GM19035 (cell line): ENCODE measurements at regions not wholly inside any gene's neighbourhood (a gene's known extent, or its start where the extent isn't known, plus 50 kb on each side); places are given as distances from the start of the nearest gene placed in this dataset.
"Not testable (repeated sequence)": the region's sequence is repeated elsewhere in the genome, so short reads cannot be mapped to it uniquely, and the experiment has no call there.

Experiments
- ATAC-seq: cut with Tn5 transposase; IDR thresholded peaks from one replicate; pipeline ENCODE4 v1.9.1; 2021; ENCODE audit not compliant: unreplicated experiment

DNA sequence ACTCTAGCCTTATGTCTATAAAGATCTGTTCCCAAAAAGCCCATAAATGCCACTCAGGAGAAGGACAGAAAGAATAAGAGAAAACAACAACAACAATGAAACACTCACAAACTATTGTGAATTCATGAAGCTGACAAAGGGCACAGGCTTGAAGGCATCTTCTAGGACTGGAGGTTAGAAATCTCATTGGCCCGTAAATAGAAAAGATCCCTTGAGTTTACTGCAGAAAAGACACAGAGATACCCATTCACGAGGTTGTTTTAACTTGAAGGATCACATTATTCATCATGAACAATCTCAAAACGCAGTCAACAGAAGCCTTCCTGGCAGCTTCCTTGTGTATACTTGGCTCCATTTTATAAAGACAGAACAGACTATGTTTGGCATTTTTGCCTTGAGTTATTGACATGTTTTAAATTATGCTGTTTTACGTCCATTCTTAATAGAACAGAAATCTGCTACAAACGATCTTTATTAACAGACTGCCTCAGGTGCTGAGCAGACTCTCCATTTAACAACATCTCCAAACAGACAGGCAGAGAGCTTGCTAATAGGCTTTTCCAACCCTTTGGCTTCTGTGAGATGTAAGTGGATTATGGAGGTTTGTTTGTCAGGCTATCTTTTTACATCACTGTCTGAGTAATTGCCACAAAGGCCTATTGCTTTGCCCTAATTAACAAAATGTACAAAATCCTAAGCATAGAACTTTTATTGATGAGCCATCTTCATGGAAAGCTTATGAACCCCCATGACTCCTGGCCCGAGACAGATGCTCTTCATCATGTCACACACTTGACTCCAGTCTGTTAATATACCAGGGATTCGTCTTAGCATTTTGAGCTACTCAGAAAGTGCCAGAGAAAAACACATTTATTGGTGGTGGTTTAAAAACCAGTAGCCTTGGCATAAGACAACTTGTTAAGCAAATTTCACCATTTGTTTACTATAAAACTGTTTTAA is 735.3 kb upstream of the ZNF608 start:
- ATAC-seq: no peak

DNA sequence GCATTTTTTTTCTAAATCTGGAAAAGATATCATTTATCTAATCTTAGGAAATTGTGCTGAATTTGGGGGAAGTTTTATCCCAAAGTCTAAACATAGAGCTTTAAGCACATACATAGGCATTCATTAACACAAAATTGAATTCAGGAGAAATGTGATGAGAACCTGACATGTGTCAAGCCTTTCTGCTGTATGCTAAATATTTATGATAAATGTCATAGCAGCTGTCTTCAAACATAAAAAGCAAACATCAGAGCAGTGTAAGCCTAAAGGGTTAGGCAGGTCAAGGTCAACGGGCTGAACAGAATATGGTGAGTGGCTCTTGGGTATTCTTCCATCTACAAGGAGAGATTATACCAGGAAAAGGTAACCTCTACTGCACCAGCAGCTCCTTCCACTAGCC is 737.2 kb upstream of the ZNF608 start:
- ATAC-seq: no peak

DNA sequence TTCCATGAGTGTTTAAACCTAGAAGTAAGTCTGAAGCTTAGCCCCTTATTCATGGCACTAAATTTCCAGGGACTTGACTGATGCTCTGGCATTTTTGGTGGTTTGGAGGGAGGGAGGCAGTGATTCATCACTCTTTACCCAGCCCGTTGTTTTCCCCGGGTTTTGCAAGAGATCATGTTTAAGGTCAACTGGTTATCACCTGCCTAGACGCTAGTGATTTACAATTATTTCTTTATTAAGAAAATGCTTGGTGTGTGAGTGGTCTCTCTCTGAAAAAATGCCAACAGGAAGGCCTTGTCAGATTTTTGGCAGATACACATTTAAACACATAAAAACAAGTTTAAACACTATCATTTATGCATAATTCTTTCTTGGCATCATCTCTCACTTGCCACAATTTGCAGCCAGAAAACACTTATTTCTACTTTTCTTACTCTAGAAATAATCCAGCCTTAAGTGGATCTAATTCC is 737.9 kb upstream of the ZNF608 start:
- ATAC-seq: no peak

DNA sequence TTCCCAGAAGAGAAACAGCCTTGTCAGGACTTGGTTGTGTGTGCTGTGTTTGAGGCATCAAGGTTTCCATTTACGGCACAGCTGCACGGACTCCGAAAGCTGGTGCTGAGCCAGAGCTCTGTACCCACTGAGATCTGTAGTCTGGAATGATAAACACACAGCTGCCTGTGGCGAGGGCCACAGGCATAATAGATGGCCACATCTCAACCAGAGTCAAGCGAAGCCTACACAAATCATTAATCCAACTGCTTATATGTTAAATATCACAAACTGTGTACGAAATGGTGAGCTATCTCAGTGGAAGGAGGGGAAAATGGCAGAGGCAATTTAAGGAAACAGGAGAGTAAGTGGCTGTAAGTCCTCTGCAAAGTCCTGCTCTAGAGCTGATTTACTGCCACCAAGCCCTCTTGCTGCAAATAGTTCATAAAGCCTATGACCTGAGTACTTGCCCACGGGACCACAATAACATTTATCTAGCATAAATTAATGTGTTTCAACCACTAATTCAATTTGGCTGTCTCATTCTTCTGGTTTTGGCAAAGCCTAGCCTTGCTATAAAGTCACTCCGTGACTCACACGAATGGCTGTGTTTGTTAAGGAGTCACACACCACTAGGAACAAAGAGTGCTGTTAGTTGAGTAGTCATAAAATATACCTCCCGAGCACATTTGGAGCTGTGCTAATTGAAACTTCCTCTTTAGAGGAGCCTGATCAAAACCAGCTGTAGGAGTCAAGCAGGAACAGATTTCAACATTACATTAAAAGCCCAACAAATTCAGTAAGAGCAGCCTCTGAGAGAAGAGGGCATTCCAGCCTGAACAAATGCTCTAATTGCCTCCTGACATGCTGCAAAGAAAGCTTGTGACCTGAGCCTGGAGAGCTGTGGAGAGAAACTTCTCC is 738.6 kb upstream of the ZNF608 start:
- peak; percentile 50 for ATAC-seq

DNA sequence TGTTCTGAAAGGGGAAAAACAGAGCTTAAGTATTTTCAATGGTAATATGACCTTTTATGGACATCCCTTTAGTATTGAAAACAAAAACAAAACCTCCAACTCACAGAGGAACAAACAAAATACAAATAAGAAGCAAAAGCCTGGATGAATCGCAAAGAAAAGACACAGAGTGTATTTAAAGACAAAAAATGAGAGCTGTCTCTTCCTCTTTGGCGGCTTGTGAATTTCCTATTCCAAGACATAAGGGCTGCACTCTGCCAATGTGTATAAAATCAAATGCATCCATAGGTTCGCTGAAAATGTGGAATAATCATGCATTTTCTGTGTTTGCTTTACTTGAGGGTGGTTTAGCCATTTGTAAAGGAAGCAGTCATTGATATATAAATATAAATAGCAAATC is 739.3 kb upstream of the ZNF608 start:
- ATAC-seq: peak; percentile 48

DNA sequence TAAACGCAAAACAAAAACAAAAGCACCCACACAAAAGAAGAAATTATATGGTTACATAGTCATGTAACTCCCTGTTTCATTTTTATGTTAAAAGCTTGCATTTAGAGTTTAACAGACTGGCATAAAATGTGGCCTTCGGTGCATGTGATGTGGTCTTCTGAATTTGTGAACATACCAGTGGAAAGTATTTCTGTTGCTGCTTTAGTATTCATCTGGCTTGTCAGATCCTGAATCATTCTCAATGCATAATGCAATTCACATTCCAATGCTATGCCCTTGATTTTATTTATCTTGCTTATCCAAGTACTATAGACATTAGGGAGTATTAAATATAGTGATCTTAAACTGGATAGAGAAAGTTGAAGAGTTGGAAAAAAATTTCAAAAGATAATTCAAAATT is 740.2 kb upstream of the ZNF608 start:
- ATAC-seq: no peak

- ATAC-seq: no peak
Observed at GRCh38 chr5:125487231-125487630, 740.8 kb upstream of the ZNF608 start.

GRCh38 chr5:125487652-125488051 is 741.2 kb upstream of the ZNF608 start:
- ATAC-seq: not testable (repeated sequence)

- no peak for ATAC-seq
Observed at GRCh38 chr5:125489146-125489545, 742.7 kb upstream of the ZNF608 start.

- no peak for ATAC-seq
Observed at GRCh38 chr5:125491986-125492492, 745.6 kb upstream of the ZNF608 start.

- ATAC-seq: no peak
Observed at GRCh38 chr5:125492977-125493376, 746.5 kb upstream of the ZNF608 start.

DNA sequence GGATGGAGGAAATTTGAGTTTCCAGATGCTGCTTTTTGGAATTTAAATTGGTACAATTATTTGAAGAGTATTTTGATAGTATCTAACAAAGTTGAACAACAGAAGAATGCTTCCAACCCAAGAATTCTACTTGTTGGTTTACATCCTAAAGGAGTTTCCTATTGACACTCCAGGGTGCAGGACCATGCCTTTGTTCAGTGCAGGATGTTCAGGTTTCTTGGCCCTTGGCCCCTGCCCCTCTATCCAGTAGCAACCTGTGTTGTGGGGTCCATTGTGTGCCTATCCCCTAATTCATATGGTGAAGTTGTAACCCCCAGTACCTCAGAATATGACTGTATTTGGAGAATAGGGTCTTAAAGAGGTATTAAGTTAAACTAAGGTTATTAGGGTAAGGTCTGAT is 750.0 kb upstream of the ZNF608 start:
- no peak for ATAC-seq

DNA sequence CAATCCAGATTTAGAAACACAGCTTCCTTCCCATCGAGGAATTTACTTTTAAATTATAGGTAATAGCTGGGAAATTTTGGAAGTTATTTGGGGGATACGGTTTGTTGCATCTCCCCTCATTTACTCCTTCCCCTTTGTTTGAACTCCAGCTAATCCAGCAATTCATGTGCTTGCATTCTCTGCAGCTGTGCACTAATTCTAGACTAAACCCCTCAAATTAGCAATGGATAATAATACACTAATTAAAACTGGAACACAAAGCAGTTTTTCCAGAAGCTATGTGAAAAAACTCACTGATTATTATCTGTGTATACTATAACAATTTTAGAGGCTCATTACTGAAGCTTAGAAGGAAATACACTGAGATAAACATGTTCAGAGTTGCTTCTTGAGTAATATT is 751.2 kb upstream of the ZNF608 start:
- no peak for ATAC-seq

DNA sequence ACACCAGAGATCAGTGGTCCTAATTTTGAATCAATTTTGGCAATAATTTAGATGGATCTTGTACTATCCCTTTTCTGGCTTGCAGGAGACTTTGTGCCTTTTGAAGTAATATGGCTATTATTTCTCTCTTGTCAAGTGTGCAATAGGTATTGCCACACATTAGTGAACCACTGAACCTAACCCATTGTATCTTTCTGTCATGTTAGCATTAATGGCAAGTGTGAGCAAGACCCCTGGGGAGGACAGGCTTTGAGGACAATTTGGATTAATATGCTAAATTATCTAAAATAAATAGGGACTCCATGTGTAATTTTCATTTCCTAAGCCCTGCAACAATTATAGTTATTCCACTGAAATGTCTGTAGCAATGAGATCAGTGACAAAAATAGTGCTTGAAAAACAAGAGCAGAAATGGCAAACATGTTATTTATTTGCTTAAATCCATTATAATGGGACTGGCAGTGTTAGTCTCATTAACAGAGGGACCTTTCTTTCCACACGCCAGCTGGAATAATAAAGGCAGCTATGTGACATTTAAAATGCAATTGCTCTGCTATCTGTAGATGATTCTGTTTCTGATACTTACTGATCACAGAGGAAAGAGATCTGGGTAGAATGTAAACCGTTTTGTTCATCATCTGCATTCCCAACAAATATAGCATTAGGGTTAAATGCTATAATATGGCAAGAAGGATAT is 753.3 kb upstream of the ZNF608 start:
- no peak for ATAC-seq

GRCh38 chr5:125501396-125501795 is 755.0 kb upstream of the ZNF608 start:
- ATAC-seq: no peak

GRCh38 chr5:125503946-125504345 is 757.5 kb upstream of the ZNF608 start:
- ATAC-seq: no peak

DNA sequence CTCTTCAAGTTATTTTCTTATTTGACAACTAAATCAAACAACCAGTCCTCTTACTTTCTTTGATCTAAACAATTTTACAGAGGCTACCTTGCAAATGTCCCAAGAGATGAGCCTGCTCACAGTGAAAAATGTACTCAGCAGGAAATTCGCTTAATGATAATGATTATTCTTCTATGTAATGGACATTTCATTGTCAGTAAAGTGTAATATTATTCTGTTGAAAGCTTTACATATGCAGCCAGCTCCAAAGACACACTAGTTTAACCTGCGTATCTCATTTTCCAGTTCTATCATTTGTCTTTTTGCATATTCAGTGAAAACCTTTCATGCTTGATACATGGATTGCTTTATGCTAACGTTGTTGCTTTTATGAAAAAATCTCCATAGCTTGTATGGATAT is 758.7 kb upstream of the ZNF608 start:
- ATAC-seq: no peak

GRCh38 chr5:125506124-125506523 is 759.7 kb upstream of the ZNF608 start:
- no peak for ATAC-seq

- no peak for ATAC-seq
Observed at GRCh38 chr5:125508225-125508624, 761.8 kb upstream of the ZNF608 start.

GRCh38 chr5:125510651-125511050 is 764.2 kb upstream of the ZNF608 start:
- ATAC-seq: no peak
